ENCODE measurements at regions not wholly inside any gene's neighbourhood (a gene's known extent, or its start where the extent isn't known, plus 50 kb on each side); places are given as distances from the start of the nearest gene placed in this dataset.

DNA sequence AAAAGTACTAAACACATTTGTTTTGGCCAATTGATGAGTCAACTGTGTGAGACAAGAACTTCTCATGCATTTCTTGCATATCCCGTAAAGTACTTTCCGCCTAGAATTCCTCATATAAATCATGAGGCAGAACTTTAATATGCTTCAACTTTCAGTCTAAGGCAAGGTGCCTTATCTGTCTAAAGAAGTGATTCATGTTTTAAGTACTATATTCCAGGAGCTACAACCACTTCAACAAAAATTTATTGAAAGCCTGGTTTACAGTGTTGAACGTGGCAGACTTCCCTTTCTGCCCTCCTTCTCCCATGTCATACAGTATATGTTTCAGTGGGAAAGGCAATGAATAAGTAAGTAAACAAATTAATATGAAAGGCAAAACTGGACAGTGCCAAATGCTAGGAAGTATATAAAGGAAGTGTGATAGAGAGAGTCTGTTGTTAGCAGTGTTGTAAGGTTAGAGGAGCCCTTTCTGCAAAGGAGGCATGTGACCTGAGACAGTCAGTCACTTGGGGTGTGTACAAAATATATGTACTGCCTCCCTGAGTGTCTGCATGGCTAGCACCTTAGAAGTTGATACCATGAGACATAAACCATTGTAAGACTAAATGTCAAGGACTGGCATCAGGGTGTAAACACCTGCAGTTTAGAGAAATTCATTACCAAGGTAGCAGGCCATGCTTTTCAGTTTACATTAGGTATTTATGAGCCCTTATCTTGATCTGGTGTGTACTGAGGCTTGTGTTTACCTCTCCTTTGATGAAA lies 362.2 kb downstream of the SRGAP2C start:
- TF ChIP-seq CREB1 (IDR thresholded peaks at IDR 0.05; ENCODE audit: low read depth): no peak
- no peak for TF ChIP-seq FOXM1 (IDR thresholded peaks at IDR 0.05; ENCODE audit: borderline replicate concordance, low read depth)
- no peak for TF ChIP-seq EP300 (IDR thresholded peaks at IDR 0.05; ENCODE audit: borderline replicate concordance)
- TF ChIP-seq TAF1 (IDR thresholded peaks at IDR 0.05; ENCODE audit: low read depth): no peak
- TF ChIP-seq EGR1 (IDR thresholded peaks at IDR 0.05): no peak
- no peak for TF ChIP-seq TCF12 (IDR thresholded peaks at IDR 0.05; ENCODE audit: low read depth)
- TF ChIP-seq CEBPB (IDR thresholded peaks at IDR 0.05): no peak
- no peak for TF ChIP-seq TEAD4 (IDR thresholded peaks at IDR 0.05)

All from Ishikawa (cell line).